IMR-90 (cell line): ENCODE measurements at regions not wholly inside any gene's neighbourhood (a gene's known extent, or its start where the extent isn't known, plus 50 kb on each side); places are given as distances from the start of the nearest gene placed in this dataset.

Source experiments
- ATAC-seq: fragments of 200-7000 bp; cut with Tn5 transposase; 2 replicates; pipeline ENCODE4 v1.9.1; 2020; ENCODE audit warnings: low read depth, mild to moderate bottlenecking, moderate library complexity
- BruUV-seq: library from RNA; stranded (reverse); fragments of 400-500 nt; replicated peaks from 2 replicates; lab custom pipeline; 2021; lab: Mats Ljungman, UMichigan
- CTCF ChIA-PET: fragments of 300-600 bp; formaldehyde crosslinking; extraction: SDS; loops from one replicate; lab custom pipeline; 2021; ENCODE audit warnings: antibody characterized with exemption; lab: Yijun Ruan, JAX
- POLR2A ChIA-PET: fragments of 300-600 bp; sonication (Branson Sonifier 250); formaldehyde crosslinking; loops from one replicate; lab custom pipeline; 2022; ENCODE audit warnings: antibody characterized with exemption; ENCODE audit not compliant: unreplicated experiment; lab: Charles Lee
- DNase-seq: peaks from one replicate; pipeline ENCODE4 v3.0.0; 2013
- H2AFZ ChIP-seq: replicated peaks from 2 replicates; pipeline ENCODE3; 2013; ENCODE audit warnings: low read length, mild to moderate bottlenecking; ENCODE audit not compliant: poor library complexity
- H2AK5ac ChIP-seq: 2 replicates; pipeline ENCODE4 v1.6.1; 2013; ENCODE audit warnings: low read depth, low read length, inconsistent platforms
- H2AK9ac ChIP-seq: replicated peaks from 2 replicates; pipeline ENCODE3; 2013; ENCODE audit warnings: mild to moderate bottlenecking, low read depth, low read length, moderate library complexity; ENCODE audit not compliant: poor library complexity
- H2BK120ac ChIP-seq: 2 replicates; pipeline ENCODE4 v1.6.1; 2013; ENCODE audit warnings: low read depth, low read length, inconsistent platforms
- H2BK15ac ChIP-seq: 3 replicates; pipeline ENCODE4 v1.6.1; 2013; ENCODE audit warnings: low read depth, low read length, inconsistent platforms
- H2BK20ac ChIP-seq: 2 replicates; pipeline ENCODE4 v1.6.1; 2013; ENCODE audit warnings: low read depth, mild to moderate bottlenecking, inconsistent platforms, low read length, moderate library complexity
- H2BK5ac ChIP-seq: 2 replicates; pipeline ENCODE4 v1.6.1; 2013; ENCODE audit warnings: mild to moderate bottlenecking, low read depth, low read length, inconsistent platforms; ENCODE audit not compliant: poor library complexity, severe bottlenecking
- H3K14ac ChIP-seq: replicated peaks from 2 replicates; pipeline ENCODE4 v1.6.1; 2013; ENCODE audit warnings: low read depth, low read length, inconsistent platforms
- H3K18ac ChIP-seq: 2 replicates; pipeline ENCODE4 v1.6.1; 2013; ENCODE audit warnings: low read depth, low read length, control low read depth
- H3K23ac ChIP-seq: 2 replicates; pipeline ENCODE4 v1.6.1; 2013; ENCODE audit warnings: low read depth, low read length, inconsistent platforms
- H3K27ac ChIP-seq: 2 replicates; pipeline ENCODE4 v1.5.1; 2013; ENCODE audit warnings: mild to moderate bottlenecking, control low read depth, low read length; ENCODE audit not compliant: insufficient read depth
- H3K27me3 ChIP-seq: 2 replicates; pipeline ENCODE4 v1.6.1; 2013; ENCODE audit warnings: low read length; ENCODE audit not compliant: control insufficient read depth, insufficient read depth
- H3K36me3 ChIP-seq: 2 replicates; pipeline ENCODE4 v1.6.1; 2013; ENCODE audit warnings: low read length, mixed read lengths; ENCODE audit not compliant: control insufficient read depth, insufficient read depth
- H3K4ac ChIP-seq: 2 replicates; pipeline ENCODE4 v1.6.1; 2013; ENCODE audit warnings: low read depth, low read length, inconsistent platforms
- H3K4me1 ChIP-seq: 2 replicates; pipeline ENCODE4 v1.6.1; 2013; ENCODE audit warnings: low read length, mixed read lengths; ENCODE audit not compliant: control insufficient read depth, insufficient read depth
- H3K4me2 ChIP-seq: 2 replicates; pipeline ENCODE4 v1.6.1; 2013; ENCODE audit warnings: low read depth, mild to moderate bottlenecking, control low read depth, low read length, moderate library complexity
- H3K4me3 ChIP-seq: 2 replicates; pipeline ENCODE4 v1.5.1; 2013; ENCODE audit warnings: low read depth, mild to moderate bottlenecking, control low read depth, low read length, moderate library complexity; ENCODE audit not compliant: insufficient read depth
- H3K56ac ChIP-seq: 2 replicates; pipeline ENCODE4 v1.6.1; 2013; ENCODE audit warnings: low read length, inconsistent platforms; ENCODE audit not compliant: insufficient read depth; ENCODE audit errors: extremely low read depth
- H3K79me1 ChIP-seq, 2 experiments: 2 replicates each; pipeline ENCODE4 v1.6.1; 2013; ENCODE audit warnings: low read length in 2 of 2, inconsistent platforms in 1 of 2, low read depth in 1 of 2
- H3K9ac ChIP-seq: 2 replicates; pipeline ENCODE4 v1.6.1; 2013; ENCODE audit warnings: low read depth, low read length, control low read depth
- H3K9me1 ChIP-seq: 2 replicates; pipeline ENCODE4 v1.6.1; 2013; ENCODE audit warnings: low read length, inconsistent platforms; ENCODE audit not compliant: insufficient read depth
- H3K9me3 ChIP-seq: 2 replicates; pipeline ENCODE4 v1.6.1; 2013; ENCODE audit warnings: low read length; ENCODE audit not compliant: control insufficient read depth, insufficient read depth
- H4K20me1 ChIP-seq: 2 replicates; pipeline ENCODE4 v1.6.1; 2013; ENCODE audit warnings: low read length, inconsistent platforms; ENCODE audit not compliant: insufficient read depth
- H4K5ac ChIP-seq: 2 replicates; pipeline ENCODE4 v1.6.1; 2013; ENCODE audit warnings: mild to moderate bottlenecking, low read depth, low read length, control low read depth
- H4K8ac ChIP-seq, 2 experiments: 2 replicates each; pipeline ENCODE4 v1.6.1; 2013; ENCODE audit warnings: low read depth in 2 of 2, low read length in 2 of 2, control low read depth in 1 of 2, inconsistent platforms in 1 of 2
- H4K91ac ChIP-seq: 2 replicates; pipeline ENCODE4 v1.6.1; 2013; ENCODE audit warnings: low read depth, low read length, inconsistent platforms; ENCODE audit not compliant: insufficient read depth
- BHLHE40 ChIP-seq: fragments of 150-350 bp; IDR thresholded peaks from 2 replicates; pipeline ENCODE4 v1.6.1; 2016; ENCODE audit warnings: mild to moderate bottlenecking, low read depth, low read length
- CEBPB ChIP-seq: IDR thresholded peaks from 2 replicates; pipeline ENCODE4 v1.6.1; 2012; ENCODE audit warnings: low read depth, low read length, improper control_type of control experiment
- CHD1 ChIP-seq: IDR thresholded peaks from 2 replicates; pipeline ENCODE4 v1.6.1; 2012; ENCODE audit warnings: low read depth, low read length, improper control_type of control experiment
- FOS ChIP-seq: fragments of 150-350 bp; IDR thresholded peaks from 2 replicates; pipeline ENCODE4 v1.6.1; 2016; ENCODE audit warnings: low read depth, low read length
- MAZ ChIP-seq: IDR thresholded peaks from 2 replicates; pipeline ENCODE4 v1.6.1; 2012; ENCODE audit warnings: low read depth, mild to moderate bottlenecking, low read length, improper control_type of control experiment, moderate library complexity, borderline replicate concordance
- MXI1 ChIP-seq: IDR thresholded peaks from 2 replicates; pipeline ENCODE4 v1.6.1; 2012; ENCODE audit warnings: low read depth, mild to moderate bottlenecking, low read length, moderate library complexity, borderline replicate concordance
- NFE2L2 ChIP-seq: fragments of 150-350 bp; IDR thresholded peaks from 2 replicates; pipeline ENCODE4 v1.6.1; 2016; ENCODE audit warnings: low read depth, mild to moderate bottlenecking, low read length
- POLR2A ChIP-seq: IDR thresholded peaks from 2 replicates; pipeline ENCODE4 v1.6.1; 2012; ENCODE audit warnings: mild to moderate bottlenecking, low read depth, low read length
- RAD21 ChIP-seq: IDR thresholded peaks from 2 replicates; pipeline ENCODE4 v1.6.1; 2012; ENCODE audit warnings: low read length, improper control_type of control experiment
- RFX5 ChIP-seq: IDR thresholded peaks from 2 replicates; pipeline ENCODE4 v1.8.0; 2012; ENCODE audit warnings: low read depth, mild to moderate bottlenecking, low read length, moderate library complexity
- SMC3 ChIP-seq: fragments of 150-350 bp; IDR thresholded peaks from 2 replicates; pipeline ENCODE4 v1.6.1; 2016; ENCODE audit warnings: low read depth, mild to moderate bottlenecking, antibody characterized with exemption, low read length, moderate library complexity
- WGBS, 2 experiments: methylation state at CpG; one replicate each; pipeline versions ENCODE4 v1.1.5 to v1.1.7; 2013; ENCODE audit warnings: missing lambda C conversion rate in 2 of 2; ENCODE audit not compliant: insufficient read length in 1 of 2; ENCODE audit errors: extremely low coverage in 2 of 2; 5-methylcytosine and 5-hydroxymethylcytosine counted together
- dilution Hi-C: fragments of 300-500 bp; cut with HindIII; formaldehyde crosslinking; loops from one replicate; pipeline ENCODE4 v1.14.3; 2018; ENCODE audit warnings: low sequenced_read_pairs; ENCODE audit not compliant: unreplicated experiment
- in situ Hi-C: fragments of 300-500 bp; cut with MboI; formaldehyde crosslinking; loops from 3 replicates; pipeline ENCODE4 v1.14.3; 2019; ENCODE audit warnings: low sequenced_read_pairs, inconsistent platforms, mixed read lengths
- intact Hi-C: fragments of 100-400 bp; cut with micrococcal nuclease; formaldehyde crosslinking; loops from 2 replicates; pipeline ENCODE4 v1.10.0; 2022
- TF ChIP-seq, protein P1 (sequence below): fragments of 150-350 bp; IDR thresholded peaks from 2 replicates; pipeline ENCODE4 v1.6.1; 2016; ENCODE audit warnings: low read depth, mild to moderate bottlenecking, low read length, moderate library complexity, borderline replicate concordance
- TF ChIP-seq, protein P2 (sequence below): conservative IDR thresholded peaks from 2 replicates; pipeline ENCODE4 v1.5.1; 2012; ENCODE audit warnings: mild to moderate bottlenecking, low read depth, low read length, improper control_type of control experiment
- TF ChIP-seq, protein P3 (sequence below): fragments of 150-350 bp; IDR thresholded peaks from 2 replicates; pipeline ENCODE4 v1.6.1; 2017; ENCODE audit warnings: mild to moderate bottlenecking, antibody characterized with exemption, low read length, low read depth

DNA sequence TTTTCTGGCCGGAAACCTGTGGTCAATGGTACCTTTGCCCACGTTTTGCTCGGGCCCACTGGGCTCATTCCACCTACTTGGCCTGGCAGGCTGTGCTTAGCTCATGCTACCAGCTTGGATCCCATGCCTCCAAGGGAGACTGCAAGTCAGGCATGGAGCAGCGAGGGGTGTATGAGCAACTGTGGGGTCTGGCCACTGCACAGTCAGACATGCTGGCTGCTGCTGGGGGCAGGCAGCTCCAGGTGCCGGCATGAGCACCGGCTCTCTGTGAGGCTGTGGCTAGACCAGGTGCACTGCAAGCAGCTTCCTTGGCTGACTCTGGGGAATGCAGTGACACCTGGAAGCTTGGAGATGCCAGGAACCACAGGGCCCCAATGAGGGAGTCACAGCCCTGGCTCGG is 161.1 kb upstream of the DUSP10 start:
- CTCF ChIA-PET, result no interaction called here

More for the DNA sequence above, 161.1 kb upstream of the DUSP10 start:
- Histone ChIP-seq H3K18ac (no peak overlapping the region), H2BK15ac (no peak overlapping the region; the same call in 2 of the 3 replicates), H3K27ac (no peak overlapping the region), H4K20me1 (no peaks in the 10 kb centered on the region), H3K27me3 (no peaks in the 10 kb centered on the region), H3K56ac (no peak overlapping the region), H3K23ac (no peak overlapping the region), H2BK20ac (no peak overlapping the region), H2BK5ac (no peak overlapping the region), H3K79me1 (no peaks in the 10 kb centered on the region), H2AK5ac (no peak overlapping the region), H3K4ac (no peak overlapping the region), H4K8ac (no peak overlapping the region), H3K36me3 (no peaks in the 10 kb centered on the region), H2AK9ac (no peak overlapping the region), H3K4me3 (no peak overlapping the region), H4K91ac (no peak overlapping the region), H3K14ac (no peak overlapping the region), H3K4me2 (no peak overlapping the region), H4K5ac (no peak overlapping the region), H3K9ac (no peak overlapping the region), H3K9me1 (no peaks in the 10 kb centered on the region), H2BK120ac (no peak overlapping the region), H2AFZ (no peak overlapping the region), H3K4me1 (no peaks in the 10 kb centered on the region), H3K9me3 (no peaks in the 10 kb centered on the region)
- dilution Hi-C loops (no loop called here), in situ Hi-C loops (no loop called here), intact Hi-C loops (no loop called here)
- TF ChIP-seq MXI1, result no peak
- TF ChIP-seq, protein P1, sequence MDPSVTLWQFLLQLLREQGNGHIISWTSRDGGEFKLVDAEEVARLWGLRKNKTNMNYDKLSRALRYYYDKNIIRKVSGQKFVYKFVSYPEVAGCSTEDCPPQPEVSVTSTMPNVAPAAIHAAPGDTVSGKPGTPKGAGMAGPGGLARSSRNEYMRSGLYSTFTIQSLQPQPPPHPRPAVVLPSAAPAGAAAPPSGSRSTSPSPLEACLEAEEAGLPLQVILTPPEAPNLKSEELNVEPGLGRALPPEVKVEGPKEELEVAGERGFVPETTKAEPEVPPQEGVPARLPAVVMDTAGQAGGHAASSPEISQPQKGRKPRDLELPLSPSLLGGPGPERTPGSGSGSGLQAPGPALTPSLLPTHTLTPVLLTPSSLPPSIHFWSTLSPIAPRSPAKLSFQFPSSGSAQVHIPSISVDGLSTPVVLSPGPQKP, result no peak
- TF ChIP-seq, protein P2, sequence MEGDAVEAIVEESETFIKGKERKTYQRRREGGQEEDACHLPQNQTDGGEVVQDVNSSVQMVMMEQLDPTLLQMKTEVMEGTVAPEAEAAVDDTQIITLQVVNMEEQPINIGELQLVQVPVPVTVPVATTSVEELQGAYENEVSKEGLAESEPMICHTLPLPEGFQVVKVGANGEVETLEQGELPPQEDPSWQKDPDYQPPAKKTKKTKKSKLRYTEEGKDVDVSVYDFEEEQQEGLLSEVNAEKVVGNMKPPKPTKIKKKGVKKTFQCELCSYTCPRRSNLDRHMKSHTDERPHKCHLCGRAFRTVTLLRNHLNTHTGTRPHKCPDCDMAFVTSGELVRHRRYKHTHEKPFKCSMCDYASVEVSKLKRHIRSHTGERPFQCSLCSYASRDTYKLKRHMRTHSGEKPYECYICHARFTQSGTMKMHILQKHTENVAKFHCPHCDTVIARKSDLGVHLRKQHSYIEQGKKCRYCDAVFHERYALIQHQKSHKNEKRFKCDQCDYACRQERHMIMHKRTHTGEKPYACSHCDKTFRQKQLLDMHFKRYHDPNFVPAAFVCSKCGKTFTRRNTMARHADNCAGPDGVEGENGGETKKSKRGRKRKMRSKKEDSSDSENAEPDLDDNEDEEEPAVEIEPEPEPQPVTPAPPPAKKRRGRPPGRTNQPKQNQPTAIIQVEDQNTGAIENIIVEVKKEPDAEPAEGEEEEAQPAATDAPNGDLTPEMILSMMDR, result no peak
- no peak for TF ChIP-seq CEBPB
- no peak for TF ChIP-seq SMC3
- TF ChIP-seq POLR2A, result no peak
- TF ChIP-seq CHD1, result no peak
- no peak for TF ChIP-seq FOS
- TF ChIP-seq MAZ, result no peak
- TF ChIP-seq BHLHE40, result no peak
- TF ChIP-seq NFE2L2, result no peak
- TF ChIP-seq, protein P3, sequence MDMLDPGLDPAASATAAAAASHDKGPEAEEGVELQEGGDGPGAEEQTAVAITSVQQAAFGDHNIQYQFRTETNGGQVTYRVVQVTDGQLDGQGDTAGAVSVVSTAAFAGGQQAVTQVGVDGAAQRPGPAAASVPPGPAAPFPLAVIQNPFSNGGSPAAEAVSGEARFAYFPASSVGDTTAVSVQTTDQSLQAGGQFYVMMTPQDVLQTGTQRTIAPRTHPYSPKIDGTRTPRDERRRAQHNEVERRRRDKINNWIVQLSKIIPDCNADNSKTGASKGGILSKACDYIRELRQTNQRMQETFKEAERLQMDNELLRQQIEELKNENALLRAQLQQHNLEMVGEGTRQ, result no peak
- TF ChIP-seq RFX5, result no peak
- TF ChIP-seq RAD21, result no peak
- POLR2A ChIA-PET, result no interaction called here
- DNase-seq (no peak), ATAC-seq (no peak)
- no TSS peak for BruUV-seq
- whole genome bisulfite sequencing, 2 experiments, result 72% methylated on average over 5 of the region's 7 CpGs; no CpG with 5 or more reads in 1 of the 2 experiments
